MCF 10A (cell line): ENCODE measurements at regions not wholly inside any gene's neighbourhood (a gene's known extent, or its start where the extent isn't known, plus 50 kb on each side); places are given as distances from the start of the nearest gene placed in this dataset.

Experiments
- BruUV-seq: library from RNA; stranded (reverse); fragments of 400-500 nt; replicated peaks from 2 replicates; lab custom pipeline; 2021; lab: Mats Ljungman, UMichigan
- CTCF ChIA-PET: fragments of 300-600 bp; sonication (Branson Sonifier 250); formaldehyde crosslinking; extraction: SDS; loops from one replicate; lab custom pipeline; 2021; ENCODE audit warnings: antibody characterized with exemption, inconsistent platforms; lab: Yijun Ruan, JAX
- POLR2A ChIA-PET: fragments of 300-600, 350-650 bp; sonication (Branson Sonifier 250); formaldehyde crosslinking; extraction: SDS; loops from one replicate; lab custom pipeline; 2020; ENCODE audit warnings: antibody characterized with exemption, inconsistent platforms; lab: Yijun Ruan, JAX
- DNase-seq: peaks from one replicate; pipeline ENCODE4 v3.0.0-alpha.2; 2018; ENCODE audit not compliant: unreplicated experiment
- H3K27ac Mint-ChIP-seq: one replicate; pipeline ENCODE4 v1.8.0; 2022; ENCODE audit warnings: mild to moderate bottlenecking, low read depth, mixed read lengths; ENCODE audit not compliant: unreplicated experiment
- H3K27me3 Mint-ChIP-seq: one replicate; pipeline ENCODE4 v1.8.0; 2022; ENCODE audit warnings: mixed read lengths; ENCODE audit not compliant: insufficient read depth, unreplicated experiment
- H3K36me3 Mint-ChIP-seq: one replicate; pipeline ENCODE4 v1.8.0; 2022; ENCODE audit warnings: mild to moderate bottlenecking, moderate library complexity, mixed read lengths; ENCODE audit not compliant: insufficient read depth, unreplicated experiment
- H3K4me1 Mint-ChIP-seq: one replicate; pipeline ENCODE4 v1.8.0; 2022; ENCODE audit warnings: mixed read lengths; ENCODE audit not compliant: insufficient read depth, unreplicated experiment
- H3K4me3 Mint-ChIP-seq: one replicate; pipeline ENCODE4 v1.8.0; 2022; ENCODE audit warnings: mild to moderate bottlenecking, moderate library complexity, mixed read lengths; ENCODE audit not compliant: unreplicated experiment
- H3K9me3 Mint-ChIP-seq: one replicate; pipeline ENCODE4 v1.8.0; 2022; ENCODE audit warnings: mixed read lengths; ENCODE audit not compliant: unreplicated experiment
- CTCF ChIP-seq: fragments of 200-600 bp; IDR thresholded peaks from one replicate; pipeline ENCODE4 v1.8.0; 2022; ENCODE audit warnings: antibody characterized with exemption, mild to moderate bottlenecking; ENCODE audit not compliant: unreplicated experiment
- intact Hi-C: fragments of 100-400 bp; cut with micrococcal nuclease; formaldehyde crosslinking; loops from 2 replicates; pipeline ENCODE4 v1.14.1; 2022

- no peaks in the 10 kb centered on the region for H3K4me1 Mint-ChIP-seq
- intact Hi-C loops = no loop called here
- ChIA-PET POLR2A (no interaction called here), CTCF (interaction anchor here (0.7 to 1.4 kb wide), 2 partner anchors 9 to 420 kb away, joined by 3 to 6 read pairs; no protein-coding TSS in a partner anchor)
- no peak for TF ChIP-seq CTCF
- DNase-seq = no peak
- no TSS peak for BruUV-seq
- H3K27me3 Mint-ChIP-seq = no peaks in the 10 kb centered on the region
- no peaks in the 10 kb centered on the region for H3K36me3 Mint-ChIP-seq
- no peaks in the 10 kb centered on the region for H3K9me3 Mint-ChIP-seq
- H3K27ac Mint-ChIP-seq = no peak overlapping the region
- no peak overlapping the region for H3K4me3 Mint-ChIP-seq
These were observed 599.3 kb upstream of the IMPG1 start for GRCh38 chr6:76671751-76672150.

- H3K4me1 Mint-ChIP-seq = no peaks in the 10 kb centered on the region
- no peaks in the 10 kb centered on the region for H3K27me3 Mint-ChIP-seq
- H3K36me3 Mint-ChIP-seq = no peaks in the 10 kb centered on the region
- no peak for TF ChIP-seq CTCF
- no peak overlapping the region for H3K27ac Mint-ChIP-seq
- intact Hi-C loops = no loop called here
- no peaks in the 10 kb centered on the region for H3K9me3 Mint-ChIP-seq
- ChIA-PET CTCF (no interaction called here), POLR2A (no interaction called here)
- no TSS peak for BruUV-seq
- H3K4me3 Mint-ChIP-seq = no peak overlapping the region
- DNase-seq = no peak
These were observed 571.8 kb upstream of the IMPG1 start for GRCh38 chr6:76644231-76644630.

GRCh38 chr6:76639941-76640340 lies 567.5 kb upstream of the IMPG1 start:
- CTCF ChIA-PET = interaction anchor here (0.6 to 0.9 kb wide), 2 partner anchors 40 to 266 kb away, joined by 4 read pairs; no protein-coding TSS in a partner anchor
- no peaks in the 10 kb centered on the region for H3K9me3 Mint-ChIP-seq
- H3K4me1 Mint-ChIP-seq = no peaks in the 10 kb centered on the region
- no peak for DNase-seq
- no peak for TF ChIP-seq CTCF
- H3K27me3 Mint-ChIP-seq = no peaks in the 10 kb centered on the region
- H3K36me3 Mint-ChIP-seq = peaks cover 6% of the 10 kb centered on the region
- POLR2A ChIA-PET = no interaction called here
- H3K27ac Mint-ChIP-seq = no peak overlapping the region
- H3K4me3 Mint-ChIP-seq = no peak overlapping the region
- no TSS peak for BruUV-seq
- intact Hi-C loops = no loop called here

- no peak for TF ChIP-seq CTCF
- Mint-ChIP-seq H3K9me3 (no peaks in the 10 kb centered on the region), H3K36me3 (peaks cover 6% of the 10 kb centered on the region), H3K27me3 (no peaks in the 10 kb centered on the region), H3K4me3 (no peak overlapping the region), H3K27ac (no peak overlapping the region), H3K4me1 (no peaks in the 10 kb centered on the region)
- intact Hi-C loops = no loop called here
- no TSS peak for BruUV-seq
- ChIA-PET POLR2A (no interaction called here), CTCF (no interaction called here)
- no peak for DNase-seq
These were observed 562.2 kb upstream of the IMPG1 start for GRCh38 chr6:76634695-76635094.
